ENCODE measurements at regions not wholly inside any gene's neighbourhood (a gene's known extent, or its start where the extent isn't known, plus 50 kb on each side); places are given as distances from the start of the nearest gene placed in this dataset.

- TF ChIP-seq ZNF645 (tag by site-specific recombination; IDR thresholded peaks at IDR 0.05) (no peak), HOXD13 (CRISPR knock-in tag; IDR thresholded peaks at IDR 0.05; ENCODE audit: borderline replicate concordance) (no peak), ZNF202 (tag by site-specific recombination; IDR thresholded peaks at IDR 0.05; ENCODE audit: borderline replicate concordance) (no peak), ZNF76 (tag by site-specific recombination; IDR thresholded peaks at IDR 0.05; ENCODE audit: borderline replicate concordance, low read depth) (no peak), ZSCAN4 (tag by site-specific recombination; IDR thresholded peaks at IDR 0.05) (no peak), GLI4 (tag by site-specific recombination; IDR thresholded peaks at IDR 0.05) (no peak), ZNF747 (tag by site-specific recombination; IDR thresholded peaks at IDR 0.05) (no peak), ZNF623 (tag by site-specific recombination; IDR thresholded peaks at IDR 0.05) (no peak), OVOL3 (tag by site-specific recombination; IDR thresholded peaks at IDR 0.05) (no peak), ZBTB21 (tag by site-specific recombination; IDR thresholded peaks at IDR 0.05) (no peak), REPIN1 (tag by site-specific recombination; IDR thresholded peaks at IDR 0.05; ENCODE audit: low read depth) (no peak)
These were observed 161.3 kb upstream of the AUTS2 start (continued) for GRCh38 chr7:69436946-69437345.

- Histone ChIP-seq H3K4me3 (ENCODE audit: low read depth, low read length) (no peak overlapping the region), H3K4me1 (ENCODE audit: control insufficient read depth, insufficient read depth, low read length) (no peaks in the 10 kb centered on the region), H3K27ac (ENCODE audit: extremely low read depth, low read depth, low read length) (no peak overlapping the region), H3K36me3 (ENCODE audit: control insufficient read depth in 2 of 2, insufficient read depth in 1 of 2, low read length in 2 of 2) (no peaks in the 10 kb centered on the region), H3K9me3 (ENCODE audit: control insufficient read depth, insufficient read depth, low read depth, low read length) (no peaks in the 10 kb centered on the region)
- TF ChIP-seq ZSCAN16 (tag by site-specific recombination; IDR thresholded peaks at IDR 0.05) (no peak), ZNF114 (tag by site-specific recombination; IDR thresholded peaks at IDR 0.05) (no peak), KLF17 (tag by site-specific recombination; IDR thresholded peaks at IDR 0.05) (no peak), ZNF280C (tag by site-specific recombination; IDR thresholded peaks at IDR 0.05) (no peak), ZNF202 (tag by site-specific recombination; IDR thresholded peaks at IDR 0.05; ENCODE audit: borderline replicate concordance) (no peak), FEZF1 (tag by site-specific recombination; IDR thresholded peaks at IDR 0.05) (no peak), ZSCAN18 (tag by site-specific recombination; IDR thresholded peaks at IDR 0.05) (no peak), ZFP41 (tag by site-specific recombination; IDR thresholded peaks at IDR 0.05; ENCODE audit: borderline replicate concordance) (no peak)
- CTCF ChIA-PET = interaction anchor here (0.7 kb wide), 2 partner anchors 562 to 993 kb away, joined by 3 to 4 read pairs; no protein-coding TSS in a partner anchor
- POLR2A ChIA-PET = no interaction called here
These were observed 159.5 kb upstream of the AUTS2 start for GRCh38 chr7:69438584-69439412.

All from HEK293 (cell line).